ENCODE measurements at regions not wholly inside any gene's neighbourhood (a gene's known extent, or its start where the extent isn't known, plus 50 kb on each side); places are given as distances from the start of the nearest gene placed in this dataset.

GRCh38 chr13:90912247-90912646 lies 435.2 kb upstream of the MIR17HG start:
- DNase-seq: no peak
- H3K27me3 ChIP-seq: no peaks in the 10 kb centered on the region
- H3K4me1 ChIP-seq (ENCODE audit: insufficient read depth): no peaks in the 10 kb centered on the region
- TF ChIP-seq CTCF (IDR thresholded peaks at IDR 0.05) (no peak), EP300 (IDR thresholded peaks at IDR 0.05) (no peak), POLR2A (IDR thresholded peaks at IDR 0.05) (no peak)
- H3K27ac ChIP-seq: no peak overlapping the region
- H3K36me3 ChIP-seq: no peaks in the 10 kb centered on the region
- 92 to 94% (median 93%) methylated on average over 1 of the region's 1 CpG for WGBS, 3 donors
- H3K9me3 ChIP-seq: no peaks in the 10 kb centered on the region
- no peak overlapping the region for H3K4me3 ChIP-seq
- intact Hi-C loops (cut with DNase I): no loop called here

- intact Hi-C loops (cut with DNase I): no loop called here
- Histone ChIP-seq H3K9me3 (no peaks in the 10 kb centered on the region), H3K36me3 (no peaks in the 10 kb centered on the region), H3K4me1 (ENCODE audit: insufficient read depth) (no peaks in the 10 kb centered on the region), H3K4me3 (no peak overlapping the region), H3K27ac (no peak overlapping the region), H3K27me3 (no peaks in the 10 kb centered on the region)
- TF ChIP-seq EP300 (IDR thresholded peaks at IDR 0.05): no peak
- TF ChIP-seq CTCF (IDR thresholded peaks at IDR 0.05): no peak
- no peak for TF ChIP-seq POLR2A (IDR thresholded peaks at IDR 0.05)
- no peak for DNase-seq
- 34 to 39% (median 39%) methylated on average over 2 of the region's 2 CpGs for WGBS, 3 donors
These were observed 429.0 kb upstream of the MIR17HG start for GRCh38 chr13:90918536-90918935.

- WGBS, 3 donors: 74 to 80% (median 75%) methylated on average over 3 of the region's 3 CpGs
- no peaks in the 10 kb centered on the region for H3K36me3 ChIP-seq
- no peaks in the 10 kb centered on the region for H3K4me1 ChIP-seq (ENCODE audit: insufficient read depth)
- H3K9me3 ChIP-seq: no peaks in the 10 kb centered on the region
- DNase-seq: no peak
- TF ChIP-seq POLR2A (IDR thresholded peaks at IDR 0.05): no peak
- TF ChIP-seq CTCF (IDR thresholded peaks at IDR 0.05): no peak
- TF ChIP-seq EP300 (IDR thresholded peaks at IDR 0.05): no peak
- no peak overlapping the region for H3K4me3 ChIP-seq
- intact Hi-C loops (cut with DNase I): no loop called here
- no peaks in the 10 kb centered on the region for H3K27me3 ChIP-seq
- H3K27ac ChIP-seq: no peak overlapping the region
These were observed 428.3 kb upstream of the MIR17HG start for GRCh38 chr13:90919153-90919552.

GRCh38 chr13:90926459-90926858 lies 421.0 kb upstream of the MIR17HG start:
- no peak for TF ChIP-seq POLR2A (IDR thresholded peaks at IDR 0.05)
- no peak for TF ChIP-seq CTCF (IDR thresholded peaks at IDR 0.05)
- no peak for TF ChIP-seq EP300 (IDR thresholded peaks at IDR 0.05)
- no peak overlapping the region for H3K4me3 ChIP-seq
- no peaks in the 10 kb centered on the region for H3K4me1 ChIP-seq (ENCODE audit: insufficient read depth)
- no peaks in the 10 kb centered on the region for H3K27me3 ChIP-seq
- H3K9me3 ChIP-seq: no peaks in the 10 kb centered on the region
- WGBS, 3 donors: 3 to 15% (median 5%) methylated on average over 2 of the region's 2 CpGs
- H3K36me3 ChIP-seq: no peaks in the 10 kb centered on the region
- intact Hi-C loops (cut with DNase I): no loop called here
- no peak overlapping the region for H3K27ac ChIP-seq
- DNase-seq: no peak

- no peaks in the 10 kb centered on the region for H3K36me3 ChIP-seq
- H3K4me1 ChIP-seq (ENCODE audit: insufficient read depth): no peaks in the 10 kb centered on the region
- WGBS, 3 donors: 84 to 92% (median 90%) methylated on average over 7 of the region's 7 CpGs
- no peak overlapping the region for H3K27ac ChIP-seq
- H3K4me3 ChIP-seq: no peak overlapping the region
- intact Hi-C loops (cut with DNase I): no loop called here
- H3K27me3 ChIP-seq: no peaks in the 10 kb centered on the region
- no peaks in the 10 kb centered on the region for H3K9me3 ChIP-seq
- DNase-seq: no peak
- no peak for TF ChIP-seq POLR2A (IDR thresholded peaks at IDR 0.05)
These were observed 419.4 kb upstream of the MIR17HG start for GRCh38 chr13:90928109-90928508.

Data from ovary (tissue), 7 donors.